HG02678 (cell line): ENCODE measurements at regions not wholly inside any gene's neighbourhood (a gene's known extent, or its start where the extent isn't known, plus 50 kb on each side); places are given as distances from the start of the nearest gene placed in this dataset.

Source experiments
- ATAC-seq: cut with Tn5 transposase; IDR thresholded peaks from one replicate; pipeline ENCODE4 v1.9.1; 2021; ENCODE audit warnings: mild to moderate bottlenecking, moderate library complexity; ENCODE audit not compliant: unreplicated experiment

DNA sequence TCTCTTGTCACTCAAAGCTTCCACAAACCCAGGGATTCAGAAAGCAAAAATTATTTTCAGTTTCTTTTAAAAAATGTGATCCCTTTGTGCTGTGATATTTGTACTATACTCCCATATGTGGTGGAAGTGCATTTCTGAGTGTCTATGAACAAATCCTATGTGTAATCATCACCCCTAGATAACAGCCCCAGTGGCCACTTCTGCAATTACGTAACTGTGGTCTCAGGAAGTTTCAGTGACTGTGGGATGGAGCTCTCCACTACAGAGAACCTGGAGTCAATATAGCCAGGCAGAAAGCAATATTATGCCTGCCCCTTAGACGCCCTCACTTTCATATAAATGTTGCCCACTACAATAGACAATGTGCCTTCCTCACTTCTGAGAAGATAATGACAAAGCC lies 1101.7 kb upstream of the GHITM start:
- no peak for ATAC-seq

DNA sequence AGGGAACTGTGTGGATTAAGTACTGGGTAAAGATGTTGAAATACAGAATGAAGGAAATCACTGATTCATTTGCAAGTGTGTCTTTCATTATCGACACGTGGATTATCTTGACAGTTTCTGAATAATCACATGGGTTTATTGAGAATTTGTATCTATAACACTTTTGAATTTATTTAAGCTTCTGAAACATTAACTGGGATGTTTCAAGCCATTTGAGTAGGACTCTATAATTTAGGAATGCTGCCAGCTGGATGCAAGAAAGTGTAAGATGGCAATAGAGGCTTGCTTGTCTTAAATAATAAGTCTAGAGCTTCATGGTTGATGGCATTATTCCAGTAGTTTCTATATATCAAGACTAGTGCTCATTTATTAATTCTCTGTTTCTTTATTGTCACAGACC lies 1100.7 kb upstream of the GHITM start:
- ATAC-seq: no peak

DNA sequence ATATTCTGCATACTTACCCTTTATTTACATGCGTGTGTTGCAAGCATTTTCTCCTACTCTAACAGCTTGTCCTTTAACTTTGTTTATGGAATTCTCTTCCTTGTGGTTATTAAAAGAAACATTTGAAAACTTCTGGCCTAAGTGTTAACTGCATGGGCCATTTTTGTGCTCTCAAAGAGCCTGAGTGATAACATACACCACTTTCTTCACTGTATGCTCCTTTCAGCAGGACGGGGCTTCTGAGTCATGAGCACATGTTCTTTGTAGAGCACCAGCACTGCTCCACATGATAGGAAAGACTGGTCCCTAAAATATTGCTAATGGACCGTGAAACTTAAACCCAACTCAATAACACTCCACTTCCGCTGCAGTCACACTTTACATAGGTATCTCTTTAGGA lies 1093.6 kb upstream of the GHITM start:
- ATAC-seq: no peak

DNA sequence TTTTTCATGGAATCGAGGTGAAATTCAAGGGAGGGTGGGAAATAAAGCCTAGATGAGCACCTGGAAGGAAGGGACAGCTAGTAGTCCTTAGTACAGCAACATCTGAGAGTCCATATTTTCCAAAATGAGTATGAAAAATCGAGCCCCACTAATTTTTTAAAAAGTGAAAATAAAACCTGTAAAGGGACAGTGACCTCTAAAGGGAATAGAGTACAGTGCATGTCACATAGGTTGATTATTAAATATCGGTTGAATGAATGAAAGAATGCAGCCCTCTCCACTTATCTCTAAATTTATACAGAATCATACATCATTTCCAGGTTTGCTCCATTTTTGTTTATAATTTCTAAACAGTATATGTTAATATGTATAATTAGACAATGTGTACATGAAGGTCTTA lies 1088.5 kb upstream of the GHITM start:
- ATAC-seq: no peak

DNA sequence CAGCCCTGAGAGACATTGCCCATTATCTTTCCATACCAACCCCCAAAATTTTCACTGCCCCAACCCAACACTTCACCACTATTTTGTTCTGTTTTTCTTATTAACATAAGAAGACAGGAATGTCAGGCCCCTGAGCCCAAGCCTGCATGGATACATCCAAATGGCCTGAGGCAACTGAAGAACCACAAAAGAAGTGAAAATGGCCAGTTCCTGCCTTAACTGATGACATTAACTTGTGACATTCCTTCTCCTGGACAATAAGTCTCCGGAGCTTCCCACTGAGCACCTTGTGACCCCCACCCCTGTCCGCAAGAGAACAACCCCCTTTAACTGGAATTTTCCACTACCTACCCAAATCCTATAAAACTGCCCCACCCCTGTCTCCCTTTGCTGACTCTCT lies 1076.4 kb upstream of the GHITM start:
- no peak for ATAC-seq

DNA sequence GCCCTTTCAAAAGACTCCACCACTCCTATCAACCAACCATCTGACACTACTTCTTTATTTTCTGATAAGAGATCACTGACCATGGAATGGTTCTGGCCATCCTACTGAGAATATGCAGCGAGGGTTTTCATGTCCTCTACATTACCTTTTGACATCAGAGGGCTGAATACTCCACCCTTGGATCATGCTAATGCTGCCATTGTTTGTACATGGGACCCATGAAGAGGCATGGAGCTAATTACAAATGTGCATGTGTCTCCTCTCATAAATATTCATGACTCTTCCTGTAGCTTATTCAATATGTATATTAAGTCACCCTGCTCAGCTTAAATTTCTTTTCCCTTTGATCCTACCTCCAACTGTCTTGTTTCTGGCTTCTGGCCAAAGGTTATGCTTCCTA lies 1065.8 kb upstream of the GHITM start:
- no peak for ATAC-seq

DNA sequence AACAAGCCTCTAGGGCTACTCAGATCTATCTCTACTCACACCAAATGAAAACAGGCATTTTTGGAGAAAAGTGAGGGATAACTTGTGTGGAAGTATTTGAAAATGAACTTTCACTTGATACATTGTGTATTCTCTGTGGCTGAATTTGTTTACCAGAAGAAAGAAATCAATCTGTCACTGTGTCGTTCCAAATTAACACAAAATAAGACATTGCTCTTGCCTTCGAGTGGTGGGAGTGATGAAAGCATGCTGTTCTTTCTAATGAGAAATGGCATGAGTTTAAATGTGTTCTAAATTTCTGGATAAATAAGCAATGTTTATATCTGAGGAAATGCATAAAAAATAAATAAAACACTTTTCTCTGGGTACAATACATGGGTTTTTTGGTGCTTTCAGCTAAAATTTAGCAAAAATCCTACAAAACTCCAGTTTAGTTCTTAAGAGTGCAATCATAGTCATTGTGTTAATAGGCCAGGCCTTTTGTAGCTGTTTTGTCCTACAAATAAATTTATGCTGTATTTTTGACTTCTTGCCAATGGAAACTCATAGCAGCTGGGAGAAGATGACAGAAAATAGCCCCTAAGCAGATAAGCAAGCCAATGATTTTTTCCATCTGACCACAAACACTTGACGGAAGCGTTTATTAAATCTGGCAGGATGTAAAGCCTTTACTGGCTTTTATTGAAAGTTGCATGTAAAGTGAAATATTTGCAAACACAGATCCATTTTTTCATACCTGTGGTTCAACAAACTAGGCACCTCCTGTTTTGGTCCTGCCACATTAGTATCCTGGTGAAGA lies 1064.1 kb upstream of the GHITM start:
- ATAC-seq: no peak

DNA sequence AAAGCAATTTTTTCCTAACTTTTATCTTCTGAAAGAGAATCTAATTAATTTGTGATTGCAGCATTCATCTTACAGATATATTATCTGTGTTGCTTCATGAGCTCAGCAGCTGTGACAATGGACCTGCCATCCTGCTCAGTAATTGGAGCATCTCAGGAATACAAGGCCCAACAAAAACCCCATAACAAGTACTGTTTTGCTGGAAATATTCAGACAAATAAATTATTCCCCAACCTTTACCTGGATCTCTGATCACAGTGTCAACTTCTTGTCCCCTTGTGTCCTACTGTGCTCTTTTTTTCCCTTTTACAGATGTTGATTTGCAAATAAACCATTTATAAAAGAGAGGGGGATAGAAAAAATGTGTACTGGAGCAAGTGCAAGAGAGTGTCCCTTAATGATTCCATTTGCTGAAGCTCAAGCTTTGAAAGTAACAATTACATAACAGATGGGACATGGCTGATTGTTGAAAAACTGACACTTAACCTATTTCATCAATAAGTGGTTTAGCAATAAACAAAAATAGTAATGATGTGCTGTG lies 1063.4 kb upstream of the GHITM start:
- no peak for ATAC-seq

DNA sequence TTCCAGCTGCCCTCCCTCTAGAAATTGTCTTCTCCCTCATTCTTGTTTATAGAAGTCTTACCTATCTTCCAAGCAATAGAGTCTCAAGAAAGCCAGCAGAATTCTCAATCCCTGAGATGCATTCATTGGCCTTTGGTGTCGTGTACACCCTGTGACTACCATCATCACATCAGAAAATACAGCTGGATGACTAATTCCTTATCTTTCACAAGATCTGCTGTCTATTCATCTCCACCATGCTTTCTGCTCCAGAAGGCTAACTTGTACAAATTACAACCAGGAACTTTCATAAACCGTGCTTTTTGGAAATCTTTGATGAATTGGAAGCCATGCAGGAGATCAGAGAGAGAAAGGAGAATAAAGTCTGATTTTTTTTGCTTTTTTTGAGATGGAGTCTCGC lies 1062.9 kb upstream of the GHITM start:
- no peak for ATAC-seq

DNA sequence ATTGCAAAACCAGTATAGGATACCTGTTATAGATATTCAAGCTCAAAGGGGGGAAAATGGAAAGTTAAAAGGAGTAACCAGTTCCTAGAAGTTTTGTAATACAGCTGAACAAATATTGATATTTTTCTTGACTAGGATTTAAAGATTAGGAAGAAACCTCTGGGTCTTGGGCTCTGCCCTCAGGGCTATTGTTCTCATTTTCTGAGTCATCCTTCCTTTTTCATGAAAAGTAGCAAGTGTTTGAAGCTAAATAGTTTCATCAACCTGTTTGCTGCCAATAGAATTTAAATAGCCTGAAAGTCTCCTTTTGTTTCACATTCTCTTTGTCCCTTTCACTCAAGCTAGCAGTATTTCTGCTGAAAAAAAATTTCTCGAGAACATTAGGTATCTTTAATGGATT lies 1061.1 kb upstream of the GHITM start:
- no peak for ATAC-seq

DNA sequence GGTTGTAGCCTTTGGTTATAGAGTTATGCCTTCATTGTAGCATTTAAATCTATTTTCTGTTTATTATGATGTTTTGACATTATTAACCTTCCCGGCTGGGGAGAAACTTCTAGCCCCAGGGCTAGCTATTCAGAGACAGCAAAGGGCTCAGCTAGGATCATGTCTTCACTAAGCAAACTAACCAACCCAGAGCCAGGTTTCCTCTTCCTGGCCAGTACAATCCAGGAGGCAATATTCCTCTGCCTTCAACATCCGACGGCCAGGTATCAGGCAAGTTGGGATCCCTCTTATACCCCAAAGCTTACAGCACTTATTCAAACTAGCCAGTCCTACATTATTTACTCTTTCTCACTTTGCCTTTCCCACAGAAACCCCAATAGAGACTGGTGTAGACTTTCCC lies 1060.7 kb upstream of the GHITM start:
- ATAC-seq: no peak

DNA sequence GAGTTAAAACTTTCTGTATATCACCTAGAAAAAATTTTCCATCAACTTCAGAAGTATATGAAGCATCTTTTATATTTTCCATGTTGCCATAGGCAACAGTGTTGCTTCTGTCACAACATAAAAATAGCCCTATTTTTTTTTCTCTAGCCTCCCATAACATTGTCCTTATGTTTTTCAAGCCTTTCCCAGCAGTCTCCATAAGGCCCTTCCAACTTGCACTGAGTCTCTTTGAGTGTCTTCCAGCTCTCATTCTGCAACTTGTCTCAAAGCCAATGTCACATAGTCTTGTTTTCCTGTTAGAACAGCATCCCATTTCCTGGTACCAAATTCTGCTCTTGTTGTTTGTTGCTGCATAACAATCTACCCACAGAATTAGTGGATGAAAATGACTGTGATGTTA lies 1055.5 kb upstream of the GHITM start:
- ATAC-seq: no peak

DNA sequence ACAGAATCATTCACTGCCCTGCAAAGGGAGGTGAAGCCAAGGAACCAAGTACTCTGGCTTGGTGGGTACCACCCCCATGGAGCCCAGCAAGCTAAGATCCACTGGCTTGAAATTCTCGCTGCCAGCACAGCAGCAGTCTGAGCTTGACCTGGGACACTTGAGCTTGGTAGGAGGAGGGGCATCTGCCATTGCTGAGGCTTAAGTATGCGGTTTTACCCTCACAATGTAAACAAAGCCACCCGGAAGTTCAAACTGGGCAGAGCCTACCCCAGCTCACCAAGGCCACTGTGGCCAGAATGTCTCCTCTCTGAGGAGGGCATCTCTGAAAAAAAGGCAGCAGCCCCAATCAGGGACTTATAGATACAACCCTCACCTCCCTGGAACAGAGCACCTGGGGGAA lies 1050.0 kb upstream of the GHITM start:
- no peak for ATAC-seq

DNA sequence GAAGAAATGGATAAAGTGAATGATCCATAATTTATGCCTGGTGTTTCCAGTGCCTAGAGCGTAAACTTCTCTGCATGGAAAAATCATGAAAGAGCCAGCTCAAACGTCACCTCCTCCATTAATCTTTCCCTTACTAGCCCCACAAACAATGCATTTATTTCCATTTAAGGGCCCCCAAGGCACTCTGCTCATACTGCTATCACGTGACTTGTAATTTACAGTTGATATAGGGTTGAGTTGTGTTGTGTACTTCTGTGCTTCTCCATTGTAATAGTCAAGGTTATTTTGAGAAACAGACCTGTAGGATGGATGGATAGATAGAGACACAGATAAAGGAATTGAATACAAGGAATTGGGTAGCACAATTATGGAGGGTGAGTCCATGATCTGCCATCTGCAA lies 1034.7 kb upstream of the GHITM start:
- no peak for ATAC-seq

DNA sequence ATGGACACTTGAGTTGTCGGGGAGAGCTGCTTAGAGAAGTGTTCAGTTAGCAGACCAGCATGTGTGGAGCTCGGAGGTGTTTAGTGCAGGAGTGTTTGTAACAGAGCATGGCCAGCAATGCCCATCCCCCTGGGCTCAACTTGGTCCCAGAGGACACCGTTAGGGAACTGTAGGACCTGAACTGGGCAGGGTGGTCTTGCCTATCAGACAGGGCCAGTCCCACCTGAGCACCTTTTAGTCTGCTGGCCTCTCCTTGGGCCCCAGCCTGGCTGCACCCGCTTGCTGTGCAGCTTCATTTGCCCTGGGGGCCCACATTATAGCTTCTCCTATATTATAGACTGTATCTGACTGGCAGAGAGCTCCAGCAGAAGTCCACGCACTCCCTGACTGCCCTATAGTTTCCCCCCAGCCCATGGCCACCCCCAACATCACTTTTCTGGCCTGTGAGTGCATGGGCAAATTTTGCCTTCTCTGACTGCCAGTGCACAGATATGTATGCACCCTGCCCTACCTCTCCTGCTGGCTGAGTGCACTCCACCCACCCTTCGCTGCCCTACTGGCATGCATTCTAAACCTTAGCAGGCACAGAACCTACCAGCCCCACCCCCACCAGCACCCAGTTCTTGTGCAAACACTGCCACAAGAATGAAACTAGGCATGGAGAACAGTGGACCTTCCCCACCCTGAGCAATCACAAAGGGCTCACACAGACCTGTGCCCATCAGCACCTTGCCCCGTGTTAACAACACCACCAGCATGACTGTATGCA lies 1030.6 kb upstream of the GHITM start:
- ATAC-seq: no peak

DNA sequence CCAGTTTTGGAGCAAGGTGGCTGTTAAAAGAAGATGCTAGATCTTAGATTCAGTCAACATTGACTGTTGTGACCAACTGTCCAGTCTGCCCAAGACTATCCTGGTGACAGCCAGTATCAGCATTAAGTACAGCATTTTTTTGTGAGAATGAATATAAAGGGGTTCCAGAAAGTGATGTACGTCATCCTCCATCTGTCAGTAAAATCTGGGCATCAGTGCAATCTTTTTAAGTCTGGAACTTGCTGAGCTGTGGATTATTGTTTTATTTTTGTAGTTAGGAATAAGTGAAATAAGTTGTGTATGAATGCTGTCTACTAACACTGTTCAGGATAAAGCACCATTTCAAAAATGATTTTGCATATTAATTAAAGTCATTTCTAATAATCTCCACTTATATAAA lies 1020.0 kb upstream of the GHITM start:
- ATAC-seq: no peak

DNA sequence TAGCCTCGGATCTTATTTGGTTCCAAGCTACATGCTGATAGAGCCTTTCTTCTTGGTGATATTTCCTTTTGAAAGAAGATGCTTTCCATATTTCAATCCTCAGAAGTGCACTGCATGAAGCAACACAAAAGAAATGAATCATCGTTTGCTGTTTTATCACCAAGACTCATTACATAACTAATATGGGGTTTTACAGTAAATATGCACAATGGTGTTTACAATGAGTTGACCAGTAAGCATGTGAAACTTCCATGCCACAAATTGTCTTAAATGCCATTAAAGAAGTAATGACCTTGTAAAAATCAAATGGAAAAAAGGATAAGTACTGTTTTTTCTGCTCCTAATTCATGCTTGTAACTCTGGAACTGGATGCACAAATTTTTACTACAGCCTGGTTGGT lies 1017.0 kb upstream of the GHITM start:
- ATAC-seq: no peak

DNA sequence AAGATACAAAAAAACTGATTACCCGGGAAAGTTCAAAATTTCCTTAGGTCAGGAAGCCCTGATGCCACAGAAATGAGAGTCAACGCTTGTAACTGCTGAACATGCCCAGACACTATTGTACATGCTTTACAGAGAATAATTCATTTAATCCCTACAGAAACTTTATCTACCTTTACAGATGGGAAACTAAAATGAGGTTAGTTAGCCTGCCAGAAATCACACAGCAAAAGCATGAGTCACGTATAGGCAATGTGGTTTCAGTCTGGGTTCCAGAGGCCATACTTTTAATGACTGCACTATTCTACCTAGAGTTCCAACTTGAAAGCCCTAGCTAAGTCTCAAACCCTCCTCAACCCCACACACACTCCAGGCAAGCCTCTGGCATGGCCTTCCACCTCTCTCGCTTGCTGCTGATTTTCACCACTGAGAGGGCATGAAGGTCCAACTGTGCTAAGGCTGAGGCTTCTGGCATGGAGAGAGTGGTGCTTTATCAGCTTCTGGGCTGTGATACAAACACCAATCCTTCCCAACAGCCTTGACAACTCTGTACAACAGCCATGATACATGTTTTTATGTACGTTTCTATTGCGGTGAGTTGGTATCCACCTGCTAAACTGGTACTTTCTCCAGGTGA lies 1011.2 kb upstream of the GHITM start:
- no peak for ATAC-seq

DNA sequence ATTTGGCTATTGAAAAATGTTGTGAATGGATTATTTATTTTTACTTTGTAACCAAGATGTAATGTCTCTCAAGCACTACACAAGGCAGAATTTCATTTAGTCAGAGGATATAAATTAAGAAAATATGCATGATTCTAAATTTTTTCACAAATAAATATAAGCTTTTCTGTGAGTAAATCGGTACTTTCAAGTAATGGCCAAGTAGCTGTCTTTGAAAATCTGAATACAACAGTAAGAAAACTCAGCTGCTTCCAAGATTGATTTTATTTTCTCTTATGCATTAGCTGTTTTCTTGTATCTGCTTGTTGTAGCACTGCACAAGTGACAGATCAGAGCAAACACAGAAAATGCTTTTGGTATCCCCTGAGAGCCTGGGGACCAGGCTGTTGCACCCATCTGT lies 998.5 kb upstream of the GHITM start:
- no peak for ATAC-seq

DNA sequence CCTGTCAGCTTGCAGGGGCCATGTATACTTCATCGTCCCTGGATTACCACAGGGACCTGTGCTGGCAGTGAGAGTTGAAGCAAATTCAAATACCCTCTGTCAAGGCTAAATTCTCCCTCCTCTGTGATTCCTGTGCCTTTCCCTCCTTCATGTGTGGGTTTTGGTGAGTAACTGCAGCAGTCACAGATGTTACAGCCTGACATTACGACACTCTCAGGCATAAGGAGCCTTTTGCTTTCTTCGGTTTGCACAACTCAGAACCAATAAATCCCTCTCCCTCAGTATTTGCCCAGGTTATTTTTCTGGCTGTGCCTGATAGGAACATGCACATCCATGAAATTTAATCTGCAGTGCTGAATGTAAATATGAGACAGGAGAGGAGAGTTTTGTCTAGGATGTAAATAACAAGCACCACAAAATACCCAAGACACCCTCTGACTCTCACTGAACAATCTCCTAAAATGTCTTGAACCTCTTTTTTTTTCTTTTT lies 997.2 kb upstream of the GHITM start:
- ATAC-seq: no peak

DNA sequence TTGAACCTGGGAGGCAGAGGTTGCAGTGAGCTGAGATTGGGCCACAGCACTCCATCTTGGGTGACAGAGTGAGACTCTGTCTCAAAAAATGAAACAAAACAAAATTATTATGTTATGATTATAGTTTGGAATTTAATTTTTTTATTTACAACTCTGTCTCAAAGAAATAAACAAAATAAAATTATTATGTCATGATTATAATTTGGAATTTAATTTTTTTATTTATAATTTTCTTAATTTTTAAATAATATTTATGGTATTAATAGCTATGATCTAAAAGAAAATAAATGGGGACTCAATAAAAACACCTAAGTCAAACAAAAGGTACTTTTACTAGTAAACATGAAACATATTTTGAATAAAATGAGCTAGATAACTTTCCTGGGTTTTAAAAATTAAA lies 994.8 kb upstream of the GHITM start:
- ATAC-seq: no peak

DNA sequence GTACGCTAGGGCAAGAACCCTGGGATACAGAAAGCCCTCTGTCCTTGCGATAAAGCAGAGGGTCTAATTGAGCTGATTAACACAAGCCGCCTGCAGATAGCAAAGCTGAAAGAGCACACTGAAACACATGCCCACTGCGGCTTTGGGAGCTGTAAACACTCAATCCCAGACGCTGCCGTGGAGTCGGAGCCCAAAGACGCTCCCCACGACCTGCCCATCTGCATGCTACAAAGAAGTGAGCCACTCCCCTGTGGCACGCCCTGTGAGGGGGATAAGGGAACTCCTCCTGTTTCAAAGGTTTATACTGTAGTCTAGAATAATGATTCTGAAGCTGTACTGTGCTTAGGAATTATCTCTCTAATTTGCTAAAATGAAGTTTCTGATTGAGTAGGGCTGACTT lies 985.6 kb upstream of the GHITM start:
- ATAC-seq: no peak
